HCT116 (cell line): ENCODE measurements at regions not wholly inside any gene's neighbourhood (a gene's known extent, or its start where the extent isn't known, plus 50 kb on each side); places are given as distances from the start of the nearest gene placed in this dataset.

Experiments used
- ATAC-seq: fragments of 200-7000 bp; cut with Tn5 transposase; 2 replicates; pipeline ENCODE4 v1.9.1; 2020; ENCODE audit warnings: mild to moderate bottlenecking, moderate library complexity
- BruUV-seq: library from RNA; stranded (reverse); fragments of 400-500 nt; replicated peaks from 2 replicates; lab custom pipeline; 2021; lab: Mats Ljungman, UMichigan
- CTCF ChIA-PET: fragments of 300-600 bp; sonication (Branson Sonifier 250); formaldehyde crosslinking; loops from one replicate; lab custom pipeline; 2021; ENCODE audit warnings: antibody characterized with exemption; lab: Charles Lee
- POLR2A ChIA-PET: fragments of 300-600, 350-600 bp; sonication (Branson Sonifier 250); formaldehyde crosslinking; loops from one replicate; lab custom pipeline; 2021; ENCODE audit warnings: antibody characterized with exemption; lab: Charles Lee
- RAD21 ChIA-PET, 2 experiments: fragments of 300-600 bp; sonication (Branson Sonifier 250); formaldehyde crosslinking; loops; one replicate each; lab custom pipeline; 2023; ENCODE audit warnings: low total read pairs in 2 of 2; ENCODE audit not compliant: uncharacterized antibody in 2 of 2, unreplicated experiment in 2 of 2, low non-redundant PET in 1 of 2; lab: Charles Lee
- DNase-seq: peaks from one replicate; pipeline ENCODE4 v3.0.0-alpha.2; 2010; ENCODE audit warnings: low read depth, low spot score
- H2AFZ ChIP-seq: fragments of 200-600 bp; shearing (Covaris generic), sonication (generic); 2 replicates; pipeline ENCODE4 v1.6.1; 2017; ENCODE audit warnings: low read depth, mixed run types, mixed read lengths, antibody characterized with exemption, low read length; ENCODE audit not compliant: poor library complexity, severe bottlenecking
- H3K27ac ChIP-seq: 2 replicates; pipeline ENCODE4 v1.5.1; 2012; ENCODE audit warnings: low read depth, low read length
- H3K27me3 ChIP-seq: fragments of 200-600 bp; sonication (generic); 2 replicates; pipeline ENCODE4 v1.6.1; 2016; ENCODE audit warnings: mixed run types, low read length, mixed read lengths; ENCODE audit not compliant: insufficient read depth
- H3K36me3 ChIP-seq, 2 experiments: fragments of 200-500 bp in 1 of 2; fragments of 200-600 bp in 1 of 2; sonication (Bioruptor generic) in 1 of 2; sonication (generic) in 1 of 2; 2 replicates each; pipeline versions ENCODE4 v1.5.1 to v1.6.1; 2014 to 2016; ENCODE audit warnings: low read length in 2 of 2, inconsistent platforms in 1 of 2, mixed read lengths in 1 of 2, mixed run types in 1 of 2; ENCODE audit not compliant: insufficient read depth in 2 of 2, control insufficient read depth in 1 of 2
- H3K4me1 ChIP-seq, 2 experiments: fragments of 200-600 bp in 1 of 2; sonication (generic) in 1 of 2; 2 replicates each; pipeline versions ENCODE4 v1.5.1 to v1.6.1; 2012 to 2017; ENCODE audit warnings: low read length in 2 of 2, inconsistent platforms in 1 of 2, mild to moderate bottlenecking in 1 of 2, mixed read lengths in 1 of 2, mixed run types in 1 of 2, moderate library complexity in 1 of 2; ENCODE audit not compliant: insufficient read depth in 2 of 2, control insufficient read depth in 1 of 2
- H3K4me2 ChIP-seq: fragments of 200-600 bp; sonication (generic); 2 replicates; pipeline ENCODE4 v1.6.1; 2017; ENCODE audit warnings: mixed run types, low read length, mixed read lengths
- H3K4me3 ChIP-seq, 2 experiments: fragments of 200-600 bp in 1 of 2; sonication (generic) in 1 of 2; replicated peaks in 1 of 2; 2 replicates each; pipeline ENCODE4 v1.5.1; 2011 to 2016; ENCODE audit warnings: low read length in 2 of 2, control low read depth in 1 of 2, low read depth in 1 of 2, mild to moderate bottlenecking in 1 of 2, mixed read lengths in 1 of 2, mixed run types in 1 of 2
- H3K79me2 ChIP-seq: fragments of 200-600 bp; sonication (generic); 2 replicates; pipeline ENCODE4 v1.6.1; 2017; ENCODE audit warnings: mild to moderate bottlenecking, mixed run types, low read length, moderate library complexity, mixed read lengths; ENCODE audit not compliant: insufficient read depth
- H3K9ac ChIP-seq: fragments of 200-600 bp; sonication (generic); 2 replicates; pipeline ENCODE4 v1.6.1; 2016; ENCODE audit warnings: low read length, mixed read lengths
- H3K9me2 ChIP-seq: fragments of 200-600 bp; sonication (generic), shearing (Covaris generic); 2 replicates; pipeline ENCODE4 v1.6.1; 2017; ENCODE audit warnings: mixed run types, mild to moderate bottlenecking, moderate library complexity; ENCODE audit not compliant: insufficient read depth
- H3K9me3 ChIP-seq, 2 experiments: fragments of 200-500 bp in 1 of 2; fragments of 200-600 bp in 1 of 2; sonication (Bioruptor generic) in 1 of 2; sonication (generic) in 1 of 2; 2 replicates each; pipeline ENCODE4 v1.6.1; 2014 to 2017; ENCODE audit warnings: low read length in 2 of 2, mixed read lengths in 2 of 2, inconsistent platforms in 1 of 2, low read depth in 1 of 2, mild to moderate bottlenecking in 1 of 2, mixed run types in 1 of 2, moderate library complexity in 1 of 2; ENCODE audit not compliant: control insufficient read depth in 1 of 2, insufficient read depth in 1 of 2
- H4K20me1 ChIP-seq: fragments of 200-600 bp; sonication (generic), shearing (Covaris generic); 2 replicates; pipeline ENCODE4 v1.6.1; 2017; ENCODE audit warnings: mixed run types, mild to moderate bottlenecking, moderate library complexity; ENCODE audit not compliant: insufficient read depth
- ATF3 ChIP-seq: IDR thresholded peaks from 2 replicates; pipeline ENCODE4 v1.6.1; 2012
- CEBPB ChIP-seq: IDR thresholded peaks from 2 replicates; pipeline ENCODE4 v1.6.1; 2012; ENCODE audit warnings: low read depth
- FOSL1 ChIP-seq: IDR thresholded peaks from 2 replicates; pipeline ENCODE4 v1.6.1; 2012; ENCODE audit warnings: low read depth
- SIN3A ChIP-seq: IDR thresholded peaks from 2 replicates; pipeline ENCODE4 v1.6.1; 2012; ENCODE audit warnings: low read depth
- YY1 ChIP-seq: IDR thresholded peaks from 2 replicates; pipeline ENCODE4 v1.6.1; 2011; ENCODE audit warnings: low read length, low read depth, moderate library complexity, mild to moderate bottlenecking; ENCODE audit not compliant: insufficient replicate concordance; ENCODE audit errors: extremely low read depth
- intact Hi-C: fragments of 100-400 bp; cut with micrococcal nuclease; formaldehyde crosslinking; loops from 2 replicates; pipeline ENCODE4 v1.10.0; 2022
- TF ChIP-seq, protein P1 (sequence below), 3 experiments: fragments of 200-600 bp in 1 of 3; sonication (generic) in 1 of 3; IDR thresholded peaks in 2 of 3; conservative IDR thresholded peaks in 1 of 3; 2 replicates each; pipeline ENCODE4 v1.5.1; 2012 to 2017; ENCODE audit warnings: low read depth in 2 of 3, low read length in 2 of 3, antibody characterized with exemption in 1 of 3, borderline replicate concordance in 1 of 3, control low read depth in 1 of 3, mild to moderate bottlenecking in 1 of 3, mixed read lengths in 1 of 3, mixed run types in 1 of 3, moderate library complexity in 1 of 3; ENCODE audit not compliant: insufficient read depth in 1 of 3

DNA sequence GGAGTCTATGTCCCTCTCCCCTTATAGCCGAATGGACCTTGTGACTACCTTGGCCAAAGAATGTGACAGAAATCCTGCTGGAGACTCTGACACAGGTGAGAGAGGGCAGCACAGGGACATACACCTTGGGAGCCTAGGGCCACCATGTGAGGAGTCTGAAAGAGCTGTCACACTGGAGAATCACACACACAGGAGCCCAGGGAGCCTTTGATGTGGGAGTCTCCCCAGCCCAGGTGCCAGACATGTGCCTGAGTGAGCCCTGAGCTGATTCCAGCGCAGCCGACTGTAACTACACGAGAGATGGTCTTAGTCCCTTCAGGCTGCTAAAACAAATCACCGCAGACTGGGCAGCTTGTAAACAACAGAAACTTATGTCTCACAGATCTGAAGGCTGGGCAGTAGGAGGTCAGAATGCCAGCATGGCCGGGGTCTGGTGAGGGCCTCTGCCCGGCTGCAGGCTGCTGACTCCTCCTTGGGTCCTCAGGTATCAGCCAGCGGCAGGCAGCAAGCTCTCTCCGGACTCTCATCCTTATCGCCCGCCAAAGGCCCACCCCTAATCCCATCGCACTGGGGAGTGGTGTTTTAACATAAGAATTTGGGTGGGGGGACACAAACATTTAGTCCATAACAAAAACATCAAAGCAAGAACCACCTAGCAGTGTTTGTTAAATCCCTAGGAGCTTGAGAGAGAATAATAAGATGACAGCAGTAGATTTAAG is 63.8 kb upstream of the GPR45 start:
- ChIA-PET CTCF (no interaction called here), RAD21 (no interaction called here), POLR2A (no interaction called here)
- DNase-seq (no peak), ATAC-seq (no peak)
- Histone ChIP-seq H3K79me2 (no peaks in the 10 kb centered on the region), H3K9me2 (no peaks in the 10 kb centered on the region), H3K27me3 (0 out of 2 replicates have a peak, but pooled peaks cover 7% of the 10 kb centered on the region), H3K36me3 (no peaks in the 10 kb centered on the region), H3K4me1 (peaks cover 10 to 15% of the 10 kb centered on the region in 2 experiments; a peak in 3 of 4 replicates), H3K9me3 (no peaks in the 10 kb centered on the region), H3K9ac (no peak overlapping the region), H3K27ac (no peak overlapping the region), H4K20me1 (no peaks in the 10 kb centered on the region), H2AFZ (no peak overlapping the region), H3K4me2 (no peak overlapping the region), H3K4me3 (no peak overlapping the region)
- BruUV-seq: no TSS peak
- intact Hi-C loops: no loop called here
- TF ChIP-seq SIN3A (no peak), ATF3 (no peak), CEBPB (no peak), FOSL1 (no peak), YY1 (no peak)
- TF ChIP-seq, protein P1, sequence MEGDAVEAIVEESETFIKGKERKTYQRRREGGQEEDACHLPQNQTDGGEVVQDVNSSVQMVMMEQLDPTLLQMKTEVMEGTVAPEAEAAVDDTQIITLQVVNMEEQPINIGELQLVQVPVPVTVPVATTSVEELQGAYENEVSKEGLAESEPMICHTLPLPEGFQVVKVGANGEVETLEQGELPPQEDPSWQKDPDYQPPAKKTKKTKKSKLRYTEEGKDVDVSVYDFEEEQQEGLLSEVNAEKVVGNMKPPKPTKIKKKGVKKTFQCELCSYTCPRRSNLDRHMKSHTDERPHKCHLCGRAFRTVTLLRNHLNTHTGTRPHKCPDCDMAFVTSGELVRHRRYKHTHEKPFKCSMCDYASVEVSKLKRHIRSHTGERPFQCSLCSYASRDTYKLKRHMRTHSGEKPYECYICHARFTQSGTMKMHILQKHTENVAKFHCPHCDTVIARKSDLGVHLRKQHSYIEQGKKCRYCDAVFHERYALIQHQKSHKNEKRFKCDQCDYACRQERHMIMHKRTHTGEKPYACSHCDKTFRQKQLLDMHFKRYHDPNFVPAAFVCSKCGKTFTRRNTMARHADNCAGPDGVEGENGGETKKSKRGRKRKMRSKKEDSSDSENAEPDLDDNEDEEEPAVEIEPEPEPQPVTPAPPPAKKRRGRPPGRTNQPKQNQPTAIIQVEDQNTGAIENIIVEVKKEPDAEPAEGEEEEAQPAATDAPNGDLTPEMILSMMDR (IDR thresholded peaks at IDR 0.05 in 2 of 3, conservative IDR thresholded peaks at IDR 0.05 in 1 of 3; ENCODE audit: borderline replicate concordance in 1 of 3, insufficient read depth in 1 of 3, low read depth in 2 of 3, low read length in 2 of 3): no peak
